Kidney epithelial cell (primary cell): ENCODE measurements at regions not wholly inside any gene's neighbourhood (a gene's known extent, or its start where the extent isn't known, plus 50 kb on each side); places are given as distances from the start of the nearest gene placed in this dataset.

Experiments
- DNase-seq: peaks from one replicate; pipeline ENCODE4 v3.0.0-alpha.2; 2010; ENCODE audit warnings: low read depth
- H3K27me3 ChIP-seq: 2 replicates; pipeline ENCODE4 v1.6.0; 2011; ENCODE audit warnings: low read length; ENCODE audit not compliant: control insufficient read depth, insufficient read depth
- H3K36me3 ChIP-seq: 2 replicates; pipeline ENCODE4 v1.5.1; 2011; ENCODE audit warnings: low read length; ENCODE audit not compliant: control insufficient read depth, insufficient read depth
- H3K4me3 ChIP-seq: 2 replicates; pipeline ENCODE4 v1.5.1; 2011; ENCODE audit warnings: low read depth, mild to moderate bottlenecking, control low read depth, low read length
- CTCF ChIP-seq: IDR thresholded peaks from 2 replicates; pipeline ENCODE4 v1.5.1; 2011; ENCODE audit warnings: mild to moderate bottlenecking, moderate library complexity, low read length, control low read depth, inconsistent platforms; ENCODE audit not compliant: insufficient read depth, poor library complexity, severe bottlenecking

- H3K27me3 ChIP-seq = no peaks in the 10 kb centered on the region
Measured at GRCh38 chr15:95278532-95279245, 1047.3 kb downstream of the MCTP2 start.

GRCh38 chr15:95279277-95280019 is 1048.1 kb downstream of the MCTP2 start:
- no peak overlapping the region for H3K4me3 ChIP-seq
- no peaks in the 10 kb centered on the region for H3K27me3 ChIP-seq
- no peaks in the 10 kb centered on the region for H3K36me3 ChIP-seq
- TF ChIP-seq CTCF = no peak
- DNase-seq = no peak

More at GRCh38 chr15:95278532-95279245, 1047.3 kb downstream of the MCTP2 start:
- no peak for TF ChIP-seq CTCF
- Histone ChIP-seq H3K4me3 (no peak overlapping the region), H3K36me3 (no peaks in the 10 kb centered on the region)
- no peak for DNase-seq

- Histone ChIP-seq H3K27me3 (no peaks in the 10 kb centered on the region), H3K36me3 (no peaks in the 10 kb centered on the region), H3K4me3 (no peak overlapping the region)
- DNase-seq = no peak
- no peak for TF ChIP-seq CTCF
Measured at GRCh38 chr15:95280711-95281110, 1049.3 kb downstream of the MCTP2 start.

GRCh38 chr15:95281470-95281869 is 1049.0 kb upstream of the NR2F2 start:
- no peak for TF ChIP-seq CTCF
- no peak for DNase-seq
- Histone ChIP-seq H3K36me3 (no peaks in the 10 kb centered on the region), H3K4me3 (no peak overlapping the region), H3K27me3 (no peaks in the 10 kb centered on the region)

- no peaks in the 10 kb centered on the region for H3K36me3 ChIP-seq
- TF ChIP-seq CTCF = no peak
- no peak for DNase-seq
- H3K27me3 ChIP-seq = no peaks in the 10 kb centered on the region
- H3K4me3 ChIP-seq = no peak overlapping the region
Measured at GRCh38 chr15:95284492-95284891, 1046.0 kb upstream of the NR2F2 start.
